Choroid plexus epithelial cell (primary cell): ENCODE measurements at regions not wholly inside any gene's neighbourhood (a gene's known extent, or its start where the extent isn't known, plus 50 kb on each side); places are given as distances from the start of the nearest gene placed in this dataset.

Experiments
- DNase-seq: peaks from one replicate; pipeline ENCODE4 v3.0.0-alpha.2; 2010; ENCODE audit warnings: low read depth
- H3K4me3 ChIP-seq: 2 replicates; pipeline ENCODE4 v1.5.1; 2011; ENCODE audit warnings: low read depth, mild to moderate bottlenecking, control low read depth, low read length, moderate library complexity
- CTCF ChIP-seq: conservative IDR thresholded peaks from 2 replicates; pipeline ENCODE4 v1.5.1; 2011; ENCODE audit warnings: low read depth, mild to moderate bottlenecking, control low read depth, inconsistent platforms, low read length, moderate library complexity

DNA sequence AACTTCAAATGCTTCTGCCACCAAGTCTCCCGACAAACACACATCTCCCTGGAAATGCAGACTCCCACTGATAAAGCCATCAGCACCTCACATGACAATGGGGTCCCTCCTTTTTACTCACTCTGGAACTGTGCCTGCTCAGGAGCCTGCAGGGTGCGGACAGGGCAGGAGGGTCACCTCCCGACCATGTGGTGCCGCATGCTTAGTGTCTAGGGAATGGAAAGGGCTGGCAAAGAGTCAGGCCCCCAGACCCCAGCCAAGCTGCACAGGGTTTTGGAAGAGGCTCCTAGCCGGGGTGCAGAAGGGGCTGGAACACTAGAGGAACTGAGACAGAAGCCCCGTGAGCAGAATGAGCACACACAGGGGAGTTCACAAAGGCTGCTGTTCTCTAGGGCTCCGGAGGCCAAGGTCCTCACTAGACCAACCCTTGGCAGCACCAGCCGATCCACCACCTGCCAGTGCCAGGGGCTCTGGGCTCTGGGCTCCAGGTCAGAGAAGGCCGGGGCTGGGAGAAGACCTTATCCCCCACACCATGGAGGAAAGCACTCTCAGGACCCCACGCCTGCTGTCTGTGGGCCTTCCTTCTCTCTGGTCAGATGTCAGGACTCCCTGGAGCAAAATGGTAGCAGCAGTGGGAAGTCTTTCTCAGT, 125.1 kb upstream of the FGF3 start:
- no peak overlapping the region for H3K4me3 ChIP-seq
- DNase-seq: no peak
- no peak for TF ChIP-seq CTCF

DNA sequence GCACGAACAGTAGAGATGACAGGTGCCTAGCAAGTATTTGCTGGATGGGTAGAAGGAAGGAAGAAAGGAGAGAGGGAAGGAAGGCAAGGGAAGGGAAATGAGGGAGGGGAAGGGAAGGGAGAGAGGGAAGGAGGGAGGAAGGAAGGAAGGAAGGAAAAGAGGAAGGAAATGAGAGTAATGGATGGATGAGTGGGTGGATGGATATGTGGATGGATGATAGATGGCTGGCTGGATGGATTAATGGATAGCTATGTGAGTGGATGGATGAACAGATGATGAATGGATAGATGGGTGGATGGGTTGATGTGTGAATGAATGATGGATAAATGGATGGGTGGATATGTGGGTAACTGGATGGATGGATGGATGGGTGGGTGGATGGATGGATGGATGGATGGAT, 125.9 kb upstream of the FGF3 start:
- no peak for TF ChIP-seq CTCF
- H3K4me3 ChIP-seq: no peak overlapping the region
- no peak for DNase-seq

GRCh38 chr11:69947059-69947792, 128.0 kb upstream of the FGF3 start:
- no peak overlapping the region for H3K4me3 ChIP-seq
- TF ChIP-seq CTCF: no peak
- DNase-seq: no peak

- H3K4me3 ChIP-seq: no peak overlapping the region
- TF ChIP-seq CTCF: no peak
- DNase-seq: no peak
Measured at GRCh38 chr11:69947793-69948255, 128.6 kb upstream of the FGF3 start.

- H3K4me3 ChIP-seq: no peak overlapping the region
- TF ChIP-seq CTCF: peak; percentile 17
- no peak for DNase-seq
Measured at GRCh38 chr11:69948256-69949141, 129.3 kb upstream of the FGF3 start.

DNA sequence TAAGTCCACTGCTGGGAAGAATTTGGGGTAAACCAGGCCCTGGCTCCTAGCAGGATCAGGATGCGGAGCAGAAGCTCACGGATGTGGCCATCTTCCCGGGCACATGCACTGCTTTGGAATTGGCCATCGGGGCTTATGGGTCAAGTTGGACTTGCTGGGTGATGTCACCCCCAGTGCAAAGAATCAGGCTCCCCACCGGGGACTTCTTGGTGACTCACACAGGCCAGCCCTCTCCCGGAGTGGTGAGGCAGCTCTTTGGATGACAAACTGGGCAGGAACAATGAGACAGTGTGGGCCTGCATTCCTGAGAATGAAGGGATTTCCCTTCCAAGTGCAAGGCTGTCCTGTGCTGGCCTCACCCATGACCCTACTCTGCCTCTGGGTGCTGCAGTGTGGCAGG, 128.8 kb upstream of the ANO1 start:
- peak; percentile 62 for DNase-seq
- TF ChIP-seq CTCF: no peak

More for the DNA sequence above, 128.8 kb upstream of the ANO1 start:
- no peak overlapping the region for H3K4me3 ChIP-seq
